ENCODE measurements at regions not wholly inside any gene's neighbourhood (a gene's known extent, or its start where the extent isn't known, plus 50 kb on each side); places are given as distances from the start of the nearest gene placed in this dataset.

DNA sequence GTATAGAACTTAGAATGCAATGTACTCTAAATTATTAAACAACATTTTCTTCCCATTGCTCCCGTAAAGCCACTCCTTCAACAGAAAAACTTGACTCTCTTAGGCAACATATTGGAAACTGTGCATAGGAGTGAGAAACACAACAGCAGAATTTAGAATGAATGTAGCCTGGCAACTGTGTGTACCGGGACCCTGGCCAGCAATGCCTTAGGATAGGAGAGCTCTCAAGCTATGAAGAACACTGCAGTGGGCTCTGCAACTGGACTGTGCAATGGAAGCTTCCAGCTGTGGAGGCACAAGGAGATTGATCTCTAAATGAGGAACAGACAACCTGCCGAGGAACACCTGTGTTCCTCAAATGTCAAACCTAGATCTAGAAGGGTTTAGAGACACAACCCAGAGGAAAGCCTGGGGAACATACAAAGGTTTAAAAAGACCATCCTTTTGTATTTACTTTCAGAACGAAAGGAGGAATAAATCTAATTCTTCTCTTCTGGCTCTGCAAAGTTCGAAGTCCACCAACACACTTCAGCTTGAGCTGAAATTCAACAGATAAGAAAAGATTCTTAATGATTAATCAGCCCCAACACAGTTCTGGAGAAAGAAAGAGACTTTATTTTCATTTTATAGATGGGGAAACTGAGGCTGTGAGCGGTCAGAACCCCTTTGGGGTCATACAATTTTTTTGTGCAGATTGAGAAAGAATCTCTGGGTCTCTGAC lies 51.5 kb upstream of the ARL15 start:
- TF ChIP-seq, protein P1, sequence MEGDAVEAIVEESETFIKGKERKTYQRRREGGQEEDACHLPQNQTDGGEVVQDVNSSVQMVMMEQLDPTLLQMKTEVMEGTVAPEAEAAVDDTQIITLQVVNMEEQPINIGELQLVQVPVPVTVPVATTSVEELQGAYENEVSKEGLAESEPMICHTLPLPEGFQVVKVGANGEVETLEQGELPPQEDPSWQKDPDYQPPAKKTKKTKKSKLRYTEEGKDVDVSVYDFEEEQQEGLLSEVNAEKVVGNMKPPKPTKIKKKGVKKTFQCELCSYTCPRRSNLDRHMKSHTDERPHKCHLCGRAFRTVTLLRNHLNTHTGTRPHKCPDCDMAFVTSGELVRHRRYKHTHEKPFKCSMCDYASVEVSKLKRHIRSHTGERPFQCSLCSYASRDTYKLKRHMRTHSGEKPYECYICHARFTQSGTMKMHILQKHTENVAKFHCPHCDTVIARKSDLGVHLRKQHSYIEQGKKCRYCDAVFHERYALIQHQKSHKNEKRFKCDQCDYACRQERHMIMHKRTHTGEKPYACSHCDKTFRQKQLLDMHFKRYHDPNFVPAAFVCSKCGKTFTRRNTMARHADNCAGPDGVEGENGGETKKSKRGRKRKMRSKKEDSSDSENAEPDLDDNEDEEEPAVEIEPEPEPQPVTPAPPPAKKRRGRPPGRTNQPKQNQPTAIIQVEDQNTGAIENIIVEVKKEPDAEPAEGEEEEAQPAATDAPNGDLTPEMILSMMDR (IDR thresholded peaks at IDR 0.05): no peak
- no peak for TF ChIP-seq EZH2 (IDR thresholded peaks at IDR 0.05; ENCODE audit: borderline replicate concordance, insufficient read depth, low read depth, low read length, poor library complexity, severe bottlenecking)
